Esophagus muscularis mucosa (tissue), 4 donors: ENCODE measurements at regions not wholly inside any gene's neighbourhood (a gene's known extent, or its start where the extent isn't known, plus 50 kb on each side); places are given as distances from the start of the nearest gene placed in this dataset.

Experiments
- DNase-seq: peaks from one replicate; pipeline ENCODE4 v3.0.0-alpha.2; 2017; ENCODE audit errors: extremely low spot score
- H3K27ac ChIP-seq, 4 donors: fragments of 200-600 bp; sonication (generic); replicated peaks in 1 of 4; 1 replicate in 3 of 4; 2 replicates in 1 of 4; pipeline ENCODE4 v1.5.1; 2016 to 2019; ENCODE audit warnings: mild to moderate bottlenecking in 1 of 4
- H3K27me3 ChIP-seq, 4 donors: fragments of 200-600 bp; sonication (generic); one replicate each; pipeline versions ENCODE4 v1.5.1 to v1.6.0; 2016 to 2019
- H3K36me3 ChIP-seq, 4 donors: fragments of 200-600 bp; sonication (generic); one replicate each; pipeline ENCODE4 v1.5.1; 2016 to 2019
- H3K4me1 ChIP-seq, 4 donors: fragments of 200-600 bp; sonication (generic); one replicate each; pipeline ENCODE4 v1.5.1; 2016 to 2019
- H3K4me3 ChIP-seq, 4 donors: fragments of 200-600 bp; sonication (generic); 1 replicate in 2 of 4; 2 replicates in 2 of 4; pipeline ENCODE4 v1.5.1; 2016 to 2019; ENCODE audit warnings: mild to moderate bottlenecking in 4 of 4, moderate library complexity in 1 of 4
- H3K9me3 ChIP-seq, 4 donors: fragments of 200-600 bp; sonication (generic); 1 replicate in 3 of 4; 2 replicates in 1 of 4; pipeline ENCODE4 v1.5.1; 2016 to 2019
- EP300 ChIP-seq: sonication (generic); formaldehyde crosslinking; IDR thresholded peaks from one replicate; pipeline ENCODE4 v1.6.1; 2017; ENCODE audit warnings: antibody characterized with exemption
- POLR2A ChIP-seq: fragments of 450-650 bp; IDR thresholded peaks from one replicate; pipeline ENCODE4 v1.6.1; 2017; ENCODE audit warnings: antibody characterized with exemption, moderate library complexity, mild to moderate bottlenecking, low read depth
- POLR2AphosphoS5 ChIP-seq, 2 donors: sonication (generic); formaldehyde crosslinking; IDR thresholded peaks; one replicate each; pipeline ENCODE4 v1.6.1; 2017; ENCODE audit warnings: antibody characterized with exemption in 2 of 2
- WGBS: methylation state at CpG from one replicate; pipeline ENCODE4 v1.1.5; 2018; 5-methylcytosine and 5-hydroxymethylcytosine counted together
- intact Hi-C: fragments of 100-400 bp; cut with DNase I; formaldehyde crosslinking; loops from one replicate; pipeline ENCODE4 v1.15.1; 2023
- TF ChIP-seq, protein P1 (sequence below), 3 experiments: fragments of 200-600 bp in 2 of 3; fragments of 450-650 bp in 1 of 3; sonication (generic) in 2 of 3; IDR thresholded peaks; one replicate each; pipeline ENCODE4 v1.5.1; 2017 to 2019; ENCODE audit warnings: antibody characterized with exemption in 3 of 3, mild to moderate bottlenecking in 2 of 3, moderate library complexity in 1 of 3

- 54% methylated on average over 3 of the region's 3 CpGs for WGBS
- DNase-seq: no peak
- TF ChIP-seq POLR2A (no peak), POLR2AphosphoS5 (IDR thresholded peaks at IDR 0.05) (no peak), EP300 (no peak)
- TF ChIP-seq, protein P1, sequence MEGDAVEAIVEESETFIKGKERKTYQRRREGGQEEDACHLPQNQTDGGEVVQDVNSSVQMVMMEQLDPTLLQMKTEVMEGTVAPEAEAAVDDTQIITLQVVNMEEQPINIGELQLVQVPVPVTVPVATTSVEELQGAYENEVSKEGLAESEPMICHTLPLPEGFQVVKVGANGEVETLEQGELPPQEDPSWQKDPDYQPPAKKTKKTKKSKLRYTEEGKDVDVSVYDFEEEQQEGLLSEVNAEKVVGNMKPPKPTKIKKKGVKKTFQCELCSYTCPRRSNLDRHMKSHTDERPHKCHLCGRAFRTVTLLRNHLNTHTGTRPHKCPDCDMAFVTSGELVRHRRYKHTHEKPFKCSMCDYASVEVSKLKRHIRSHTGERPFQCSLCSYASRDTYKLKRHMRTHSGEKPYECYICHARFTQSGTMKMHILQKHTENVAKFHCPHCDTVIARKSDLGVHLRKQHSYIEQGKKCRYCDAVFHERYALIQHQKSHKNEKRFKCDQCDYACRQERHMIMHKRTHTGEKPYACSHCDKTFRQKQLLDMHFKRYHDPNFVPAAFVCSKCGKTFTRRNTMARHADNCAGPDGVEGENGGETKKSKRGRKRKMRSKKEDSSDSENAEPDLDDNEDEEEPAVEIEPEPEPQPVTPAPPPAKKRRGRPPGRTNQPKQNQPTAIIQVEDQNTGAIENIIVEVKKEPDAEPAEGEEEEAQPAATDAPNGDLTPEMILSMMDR (IDR thresholded peaks at IDR 0.05): no peak
- no peak overlapping the region for H3K27ac ChIP-seq
- intact Hi-C loops: no loop called here
- H3K27me3 ChIP-seq: no peaks in the 10 kb centered on the region
- no peaks in the 10 kb centered on the region for H3K9me3 ChIP-seq
- no peaks in the 10 kb centered on the region for H3K4me1 ChIP-seq
- H3K36me3 ChIP-seq: no peaks in the 10 kb centered on the region
- no peak overlapping the region for H3K4me3 ChIP-seq
Observed at GRCh38 chr21:32908534-32908933, 117.2 kb upstream of the OLIG2 start.

GRCh38 chr21:32909393-32909792, 116.3 kb upstream of the OLIG2 start:
- TF ChIP-seq, protein P1 (IDR thresholded peaks at IDR 0.05): no peak
- TF ChIP-seq EP300: no peak
- TF ChIP-seq POLR2A: no peak
- TF ChIP-seq POLR2AphosphoS5 (IDR thresholded peaks at IDR 0.05): no peak
- DNase-seq: no peak
- intact Hi-C loops: no loop called here
- Histone ChIP-seq H3K27me3 (no peaks in the 10 kb centered on the region), H3K9me3 (no peaks in the 10 kb centered on the region), H3K4me3 (no peak overlapping the region), H3K36me3 (no peaks in the 10 kb centered on the region), H3K4me1 (no peaks in the 10 kb centered on the region), H3K27ac (no peak overlapping the region)
- 76% methylated on average over 5 of the region's 5 CpGs for WGBS

DNA sequence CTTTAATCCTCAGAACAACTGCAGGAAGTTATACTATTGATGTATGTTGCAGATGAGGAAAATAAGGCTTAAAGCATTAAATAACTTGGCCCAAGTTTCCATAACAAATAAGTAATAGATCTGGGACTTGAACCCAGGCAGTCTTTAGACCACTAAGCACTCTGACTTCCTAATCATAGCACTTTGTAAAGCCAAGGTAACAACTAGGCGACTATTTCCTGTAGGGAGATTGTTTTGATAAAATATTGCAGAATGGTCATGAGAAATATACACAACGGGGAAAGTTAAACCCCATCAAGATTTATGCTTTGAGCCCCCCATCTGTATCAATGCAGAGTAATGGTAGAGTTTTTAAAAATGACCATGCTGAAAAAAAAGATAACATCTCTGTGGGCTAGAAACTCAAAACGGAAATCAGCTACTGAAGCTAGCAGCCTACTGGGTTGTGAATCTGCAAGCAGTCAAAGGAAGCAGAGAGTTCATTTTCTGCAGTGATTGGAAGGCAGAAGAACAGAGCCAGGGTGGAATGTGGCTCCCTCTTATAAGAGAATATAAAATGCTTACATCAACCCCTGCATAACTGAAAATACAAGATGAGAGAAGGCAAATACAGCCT, 111.2 kb upstream of the OLIG2 start:
- H3K9me3 ChIP-seq: peaks cover 0 to 6% (median 0%) of the 10 kb centered on the region in 4 donors
- peaks cover 0 to 6% (median 0%) of the 10 kb centered on the region in 4 donors for H3K4me1 ChIP-seq
- no peak for DNase-seq
- H3K27ac ChIP-seq: no peak overlapping the region
- H3K36me3 ChIP-seq: no peaks in the 10 kb centered on the region
- peaks cover 0 to 4% (median 0%) of the 10 kb centered on the region in 4 donors for H3K27me3 ChIP-seq
- H3K4me3 ChIP-seq: no peak overlapping the region
- TF ChIP-seq, protein P1 (IDR thresholded peaks at IDR 0.05): no peak
- no peak for TF ChIP-seq EP300
- TF ChIP-seq POLR2A: no peak
- no peak for TF ChIP-seq POLR2AphosphoS5 (IDR thresholded peaks at IDR 0.05)
- WGBS: 23% methylated on average over 3 of the region's 3 CpGs
- intact Hi-C loops: no loop called here

- peaks cover 0 to 4% (median 0%) of the 10 kb centered on the region in 4 donors for H3K27me3 ChIP-seq
- no peak overlapping the region for H3K27ac ChIP-seq
- TF ChIP-seq, protein P1 (IDR thresholded peaks at IDR 0.05): no peak
- no peak for TF ChIP-seq POLR2AphosphoS5 (IDR thresholded peaks at IDR 0.05)
- no peak for TF ChIP-seq POLR2A
- TF ChIP-seq EP300: no peak
- no peaks in the 10 kb centered on the region for H3K36me3 ChIP-seq
- no peak for DNase-seq
- peaks cover 0 to 6% (median 0%) of the 10 kb centered on the region in 4 donors for H3K4me1 ChIP-seq
- H3K9me3 ChIP-seq: peaks cover 0 to 6% (median 0%) of the 10 kb centered on the region in 4 donors
- intact Hi-C loops: no loop called here
- 65% methylated on average over 1 of the region's 1 CpG for WGBS
- H3K4me3 ChIP-seq: no peak overlapping the region
Observed at GRCh38 chr21:32915099-32915498, 110.6 kb upstream of the OLIG2 start.

GRCh38 chr21:32916088-32916487, 109.6 kb upstream of the OLIG2 start:
- no peak overlapping the region for H3K27ac ChIP-seq
- H3K4me3 ChIP-seq: no peak overlapping the region
- H3K9me3 ChIP-seq: peaks cover 0 to 6% (median 0%) of the 10 kb centered on the region in 4 donors
- DNase-seq: no peak
- peaks cover 0 to 6% (median 0%) of the 10 kb centered on the region in 4 donors for H3K4me1 ChIP-seq
- intact Hi-C loops: no loop called here
- H3K36me3 ChIP-seq: no peaks in the 10 kb centered on the region
- H3K27me3 ChIP-seq: peaks cover 0 to 4% (median 0%) of the 10 kb centered on the region in 4 donors
- no peak for TF ChIP-seq EP300
- TF ChIP-seq, protein P1 (IDR thresholded peaks at IDR 0.05): no peak
- TF ChIP-seq POLR2AphosphoS5 (IDR thresholded peaks at IDR 0.05): no peak
- TF ChIP-seq POLR2A: no peak
- WGBS: 93% methylated on average over 1 of the region's 1 CpG
